Superior temporal gyrus (tissue), 1 donor: ENCODE measurements at regions not wholly inside any gene's neighbourhood (a gene's known extent, or its start where the extent isn't known, plus 50 kb on each side); places are given as distances from the start of the nearest gene placed in this dataset.
"Not testable (repeated sequence)": the region's sequence is repeated elsewhere in the genome, so short reads cannot be mapped to it uniquely, and the experiment has no call there.

ENCODE experiments used
- DNase-seq: peaks from one replicate; pipeline ENCODE4 v3.0.0-alpha.2; 2016; ENCODE audit errors: extremely low spot score

GRCh38 chr4:118410138-118410537 lies 57.3 kb upstream of the PRSS12 start:
- no peak for DNase-seq

GRCh38 chr4:118417325-118417724 lies 64.5 kb upstream of the PRSS12 start:
- no peak for DNase-seq

- not testable (repeated sequence) for DNase-seq
Measured at GRCh38 chr4:118417800-118418199, 65.0 kb upstream of the PRSS12 start.

- DNase-seq, result not testable (repeated sequence)
Measured at GRCh38 chr4:118418396-118418795, 65.6 kb upstream of the PRSS12 start.

- not testable (repeated sequence) for DNase-seq
Measured at GRCh38 chr4:118419626-118420025, 66.8 kb upstream of the PRSS12 start.

- not testable (repeated sequence) for DNase-seq
Measured at GRCh38 chr4:118424062-118424461, 71.3 kb upstream of the PRSS12 start.

- DNase-seq, result not testable (repeated sequence)
Measured at GRCh38 chr4:118428881-118429280, 76.1 kb upstream of the PRSS12 start.

GRCh38 chr4:118432359-118432758 lies 79.6 kb upstream of the PRSS12 start:
- not testable (repeated sequence) for DNase-seq

GRCh38 chr4:118433612-118434375 lies 81.0 kb upstream of the PRSS12 start:
- not testable (repeated sequence) for DNase-seq

GRCh38 chr4:118435415-118435814 lies 82.6 kb upstream of the PRSS12 start:
- not testable (repeated sequence) for DNase-seq

- DNase-seq, result not testable (repeated sequence)
Measured at GRCh38 chr4:118442115-118442837, 89.5 kb upstream of the PRSS12 start.

GRCh38 chr4:118447397-118447796 lies 94.6 kb upstream of the PRSS12 start:
- DNase-seq, result not testable (repeated sequence)

- not testable (repeated sequence) for DNase-seq
Measured at GRCh38 chr4:118454857-118455256, 102.1 kb upstream of the PRSS12 start.

- DNase-seq, result not testable (repeated sequence)
Measured at GRCh38 chr4:118461435-118461834, 108.6 kb upstream of the PRSS12 start.

- DNase-seq, result not testable (repeated sequence)
Measured at GRCh38 chr4:118465831-118466230, 113.0 kb upstream of the PRSS12 start.

- DNase-seq, result not testable (repeated sequence)
Measured at GRCh38 chr4:118474001-118474626, 121.3 kb upstream of the PRSS12 start.

- DNase-seq, result not testable (repeated sequence)
Measured at GRCh38 chr4:118474771-118475170, 122.0 kb upstream of the PRSS12 start.

GRCh38 chr4:118475901-118476300 lies 123.1 kb upstream of the PRSS12 start:
- DNase-seq, result not testable (repeated sequence)

- DNase-seq, result not testable (repeated sequence)
Measured at GRCh38 chr4:118477826-118478225, 125.0 kb upstream of the PRSS12 start.

- not testable (repeated sequence) for DNase-seq
Measured at GRCh38 chr4:118485801-118486314, 133.1 kb upstream of the PRSS12 start.

- DNase-seq, result not testable (repeated sequence)
Measured at GRCh38 chr4:118492963-118493362, 140.2 kb upstream of the PRSS12 start.

GRCh38 chr4:118494437-118494836 lies 141.6 kb upstream of the PRSS12 start:
- DNase-seq, result not testable (repeated sequence)
